K562 (cell line): ENCODE measurements at regions not wholly inside any gene's neighbourhood (a gene's known extent, or its start where the extent isn't known, plus 50 kb on each side); places are given as distances from the start of the nearest gene placed in this dataset.

Experiments
- BCLAF1 ChIP-seq, 2 experiments: fragments of 450-650 bp in 1 of 2; IDR thresholded peaks; 2 replicates each; pipeline ENCODE4 v1.6.1; 2011 to 2017; ENCODE audit warnings: low read depth in 2 of 2, antibody characterized with exemption in 1 of 2, borderline replicate concordance in 1 of 2, low read length in 1 of 2, mild to moderate bottlenecking in 1 of 2, mixed read lengths in 1 of 2; ENCODE audit not compliant: control insufficient read depth in 1 of 2
- CHAMP1 ChIP-seq: fragments of 450-650 bp; IDR thresholded peaks from 2 replicates; pipeline ENCODE4 v1.6.1; 2016; ENCODE audit warnings: mild to moderate bottlenecking
- GTF2B ChIP-seq: IDR thresholded peaks from 2 replicates; pipeline ENCODE4 v1.6.1; 2011; ENCODE audit not compliant: insufficient read length; ENCODE audit errors: extremely low read depth

- TF ChIP-seq BCLAF1 (IDR thresholded peaks at IDR 0.05; ENCODE audit: borderline replicate concordance in 1 of 2, control insufficient read depth in 1 of 2, low read depth in 2 of 2, low read length in 1 of 2) (no peak), GTF2B (no peak), CHAMP1 (no peak)
These were observed 201.4 kb downstream of the CCNG2 start (continued) for GRCh38 chr4:77358315-77358928.
